ENCODE measurements at regions not wholly inside any gene's neighbourhood (a gene's known extent, or its start where the extent isn't known, plus 50 kb on each side); places are given as distances from the start of the nearest gene placed in this dataset.

DNA sequence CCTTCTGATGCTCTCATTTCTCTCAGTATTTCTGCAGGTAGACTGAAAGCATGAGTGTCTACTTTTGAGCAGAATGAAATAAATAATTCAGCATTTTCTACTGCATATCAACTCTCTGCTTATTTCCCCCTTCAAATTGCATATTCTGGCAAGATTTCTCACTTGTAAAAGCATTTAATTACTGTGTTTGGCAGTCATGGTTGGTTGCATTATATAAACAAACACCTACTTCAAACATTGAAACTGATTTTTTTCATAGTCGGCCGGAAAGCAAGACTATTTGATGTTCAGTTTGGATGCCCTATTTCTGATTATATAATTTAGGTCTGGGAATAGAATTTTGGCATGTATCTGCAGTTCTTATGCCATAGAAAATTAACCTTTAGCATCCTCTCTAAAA is 73.1 kb downstream of the PLEKHG1 start (continued):
- TF ChIP-seq KDM4A (IDR thresholded peaks at IDR 0.05; ENCODE audit: low read depth, low read length, severe bottlenecking) = no peak

All from H1 (cell line).